ENCODE measurements at regions not wholly inside any gene's neighbourhood (a gene's known extent, or its start where the extent isn't known, plus 50 kb on each side); places are given as distances from the start of the nearest gene placed in this dataset.

- no peak for TF ChIP-seq CTCF (IDR thresholded peaks at IDR 0.05)
- no peak for TF ChIP-seq POLR2A (IDR thresholded peaks at IDR 0.05)
Observed at GRCh38 chr12:69106482-69107118, 132.8 kb upstream of the CPSF6 start.

All from Peyer's patch (tissue), 4 donors.